Caco-2 (cell line): ENCODE measurements at regions not wholly inside any gene's neighbourhood (a gene's known extent, or its start where the extent isn't known, plus 50 kb on each side); places are given as distances from the start of the nearest gene placed in this dataset.

Source experiments
- BruUV-seq: library from RNA; stranded (reverse); fragments of 400-500 nt; replicated peaks from 2 replicates; lab custom pipeline; 2021; lab: Mats Ljungman, UMichigan
- CTCF ChIA-PET: fragments of 300-600 bp; sonication (Branson Sonifier 250); formaldehyde crosslinking; loops from one replicate; lab custom pipeline; 2022; ENCODE audit warnings: antibody characterized with exemption; lab: Charles Lee
- POLR2A ChIA-PET: fragments of 300-600 bp; sonication (Branson Sonifier 250); formaldehyde crosslinking; loops from one replicate; lab custom pipeline; 2022; ENCODE audit warnings: antibody characterized with exemption; lab: Charles Lee
- DNase-seq, 2 experiments: peaks; one replicate each; pipeline versions ENCODE4 v3.0.0 to v3.0.0-alpha.2; 2020 to 2022
- H3K27me3 ChIP-seq: replicated peaks from 2 replicates; pipeline ENCODE4 v1.6.0; 2011; ENCODE audit warnings: low read length; ENCODE audit not compliant: control insufficient read depth, insufficient read depth
- H3K36me3 ChIP-seq: 2 replicates; pipeline ENCODE4 v1.5.1; 2011; ENCODE audit warnings: low read length; ENCODE audit not compliant: control insufficient read depth, insufficient read depth
- H3K4me1 ChIP-seq: fragments of 250-450 bp; sonication (Bioruptor Pico); 2 replicates; pipeline ENCODE4 v1.5.1; 2020; ENCODE audit warnings: mild to moderate bottlenecking
- H3K4me3 ChIP-seq: 2 replicates; pipeline ENCODE4 v1.5.1; 2011; ENCODE audit warnings: low read depth, mild to moderate bottlenecking, control low read depth, low read length
- H3K9me3 ChIP-seq: fragments of 250-450 bp; sonication (Bioruptor Pico); 2 replicates; pipeline ENCODE4 v1.5.1; 2020; ENCODE audit warnings: mild to moderate bottlenecking, moderate library complexity
- H3K27ac Mint-ChIP-seq: one replicate; pipeline ENCODE4 v1.8.0; 2022; ENCODE audit warnings: mixed read lengths; ENCODE audit not compliant: unreplicated experiment
- H3K27me3 Mint-ChIP-seq: one replicate; pipeline ENCODE4 v1.8.0; 2022; ENCODE audit warnings: mixed read lengths; ENCODE audit not compliant: insufficient read depth, unreplicated experiment
- H3K36me3 Mint-ChIP-seq: one replicate; pipeline ENCODE4 v1.8.0; 2022; ENCODE audit warnings: mild to moderate bottlenecking, mixed read lengths; ENCODE audit not compliant: insufficient read depth, unreplicated experiment
- H3K4me1 Mint-ChIP-seq: one replicate; pipeline ENCODE4 v1.8.0; 2022; ENCODE audit warnings: low read depth, mixed read lengths; ENCODE audit not compliant: unreplicated experiment
- H3K4me3 Mint-ChIP-seq: one replicate; pipeline ENCODE4 v1.8.0; 2022; ENCODE audit warnings: mild to moderate bottlenecking, moderate library complexity, mixed read lengths; ENCODE audit not compliant: unreplicated experiment
- H3K9me3 Mint-ChIP-seq: one replicate; pipeline ENCODE4 v1.8.0; 2022; ENCODE audit warnings: mixed read lengths; ENCODE audit not compliant: unreplicated experiment
- CTCF ChIP-seq, 2 experiments: fragments of 200-600 bp in 1 of 2; IDR thresholded peaks; 1 replicate in 1 of 2; 2 replicates in 1 of 2; pipeline versions ENCODE4 v1.5.1 to v1.8.0; 2011 to 2022; ENCODE audit warnings: antibody characterized with exemption in 1 of 2, control low read depth in 1 of 2, inconsistent platforms in 1 of 2, low read depth in 1 of 2, low read length in 1 of 2, mild to moderate bottlenecking in 1 of 2, moderate library complexity in 1 of 2; ENCODE audit not compliant: insufficient read depth in 1 of 2, severe bottlenecking in 1 of 2, unreplicated experiment in 1 of 2
- intact Hi-C: fragments of 100-400 bp; cut with micrococcal nuclease; formaldehyde crosslinking; loops from one replicate; pipeline ENCODE4 v1.10.0; 2022; ENCODE audit not compliant: unreplicated experiment

GRCh38 chr15:92705764-92706163 lies 50.2 kb upstream of the FAM174B start:
- H3K9me3 Mint-ChIP-seq: no peaks in the 10 kb centered on the region
- TF ChIP-seq CTCF (IDR thresholded peaks at IDR 0.05; ENCODE audit: insufficient read depth in 1 of 2, low read depth in 1 of 2, low read length in 1 of 2, severe bottlenecking in 1 of 2, unreplicated experiment in 1 of 2): no peak
- no TSS peak for BruUV-seq

GRCh38 chr15:92706201-92706600 lies 50.6 kb upstream of the FAM174B start:
- TF ChIP-seq CTCF (IDR thresholded peaks at IDR 0.05; ENCODE audit: insufficient read depth in 1 of 2, low read depth in 1 of 2, low read length in 1 of 2, severe bottlenecking in 1 of 2, unreplicated experiment in 1 of 2): no peak
- Histone ChIP-seq H3K4me3 (no peak overlapping the region), H3K27me3 (no peaks in the 10 kb centered on the region), H3K36me3 (no peaks in the 10 kb centered on the region), H3K9me3 (no peaks in the 10 kb centered on the region), H3K4me1 (no peaks in the 10 kb centered on the region)
- no peak for DNase-seq
- POLR2A ChIA-PET: no interaction called here
- CTCF ChIA-PET: no interaction called here
- intact Hi-C loops: no loop called here
- no peaks in the 10 kb centered on the region for H3K27me3 Mint-ChIP-seq
- no peaks in the 10 kb centered on the region for H3K9me3 Mint-ChIP-seq
- no peak overlapping the region for H3K27ac Mint-ChIP-seq
- no peak overlapping the region for H3K4me3 Mint-ChIP-seq
- no peaks in the 10 kb centered on the region for H3K4me1 Mint-ChIP-seq
- BruUV-seq: no TSS peak
- H3K36me3 Mint-ChIP-seq: peaks cover 6% of the 10 kb centered on the region

More at GRCh38 chr15:92705764-92706163, 50.2 kb upstream of the FAM174B start:
- Histone ChIP-seq H3K9me3 (no peaks in the 10 kb centered on the region), H3K27me3 (no peaks in the 10 kb centered on the region), H3K4me3 (no peak overlapping the region), H3K36me3 (no peaks in the 10 kb centered on the region), H3K4me1 (no peaks in the 10 kb centered on the region)
- CTCF ChIA-PET: no interaction called here
- no peaks in the 10 kb centered on the region for H3K27me3 Mint-ChIP-seq
- POLR2A ChIA-PET: no interaction called here
- H3K4me3 Mint-ChIP-seq: no peak overlapping the region
- peaks cover 6% of the 10 kb centered on the region for H3K36me3 Mint-ChIP-seq
- no peaks in the 10 kb centered on the region for H3K4me1 Mint-ChIP-seq
- H3K27ac Mint-ChIP-seq: no peak overlapping the region
- intact Hi-C loops: no loop called here
- no peak for DNase-seq

GRCh38 chr15:92707880-92708551 lies 52.4 kb upstream of the FAM174B start:
- Mint-ChIP-seq H3K27ac (no peak overlapping the region), H3K4me3 (no peak overlapping the region), H3K27me3 (no peaks in the 10 kb centered on the region), H3K36me3 (peaks cover 6% of the 10 kb centered on the region), H3K4me1 (no peaks in the 10 kb centered on the region), H3K9me3 (no peaks in the 10 kb centered on the region)
- H3K4me3 ChIP-seq: no peak overlapping the region
- no peak for DNase-seq
- H3K4me1 ChIP-seq: no peaks in the 10 kb centered on the region
- no peak for TF ChIP-seq CTCF (IDR thresholded peaks at IDR 0.05; ENCODE audit: insufficient read depth in 1 of 2, low read depth in 1 of 2, low read length in 1 of 2, severe bottlenecking in 1 of 2, unreplicated experiment in 1 of 2)
- no peaks in the 10 kb centered on the region for H3K36me3 ChIP-seq
- ChIA-PET POLR2A (no interaction called here), CTCF (no interaction called here)
- H3K27me3 ChIP-seq: no peaks in the 10 kb centered on the region
- no peaks in the 10 kb centered on the region for H3K9me3 ChIP-seq
- intact Hi-C loops: no loop called here
- no TSS peak for BruUV-seq
